ENCODE measurements at regions not wholly inside any gene's neighbourhood (a gene's known extent, or its start where the extent isn't known, plus 50 kb on each side); places are given as distances from the start of the nearest gene placed in this dataset.

- TF ChIP-seq, protein P1, sequence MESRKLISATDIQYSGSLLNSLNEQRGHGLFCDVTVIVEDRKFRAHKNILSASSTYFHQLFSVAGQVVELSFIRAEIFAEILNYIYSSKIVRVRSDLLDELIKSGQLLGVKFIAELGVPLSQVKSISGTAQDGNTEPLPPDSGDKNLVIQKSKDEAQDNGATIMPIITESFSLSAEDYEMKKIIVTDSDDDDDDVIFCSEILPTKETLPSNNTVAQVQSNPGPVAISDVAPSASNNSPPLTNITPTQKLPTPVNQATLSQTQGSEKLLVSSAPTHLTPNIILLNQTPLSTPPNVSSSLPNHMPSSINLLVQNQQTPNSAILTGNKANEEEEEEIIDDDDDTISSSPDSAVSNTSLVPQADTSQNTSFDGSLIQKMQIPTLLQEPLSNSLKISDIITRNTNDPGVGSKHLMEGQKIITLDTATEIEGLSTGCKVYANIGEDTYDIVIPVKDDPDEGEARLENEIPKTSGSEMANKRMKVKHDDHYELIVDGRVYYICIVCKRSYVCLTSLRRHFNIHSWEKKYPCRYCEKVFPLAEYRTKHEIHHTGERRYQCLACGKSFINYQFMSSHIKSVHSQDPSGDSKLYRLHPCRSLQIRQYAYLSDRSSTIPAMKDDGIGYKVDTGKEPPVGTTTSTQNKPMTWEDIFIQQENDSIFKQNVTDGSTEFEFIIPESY (IDR thresholded peaks at IDR 0.05), result no peak
Measured at GRCh38 chr6:153595903-153596302, 443.1 kb upstream of the OPRM1 start (continued).

DNA sequence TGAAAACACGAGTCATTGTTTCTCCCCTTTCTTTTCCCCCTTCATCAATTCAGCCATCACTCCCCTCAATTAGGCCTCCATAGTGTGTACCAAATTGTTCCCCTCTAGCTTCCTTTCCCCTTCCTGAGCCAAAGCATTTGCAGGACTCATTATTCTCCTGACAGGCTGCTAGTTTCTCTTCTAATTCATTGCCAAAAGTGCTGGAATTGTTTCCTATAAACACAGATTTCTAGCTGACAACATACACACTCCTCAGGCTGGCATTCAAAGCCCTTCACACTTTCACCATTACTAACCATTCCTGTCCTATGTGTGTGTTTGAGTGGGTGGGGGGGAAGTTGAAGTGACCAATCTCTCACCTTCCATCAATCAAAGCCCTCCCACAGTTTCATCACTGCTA, 444.2 kb upstream of the OPRM1 start:
- TF ChIP-seq HNF4A (conservative IDR thresholded peaks at IDR 0.05) (no peak), FOXA1 (IDR thresholded peaks at IDR 0.05) (no peak), JUND (IDR thresholded peaks at IDR 0.05) (no peak), FOXA2 (IDR thresholded peaks at IDR 0.05) (no peak), SP1 (IDR thresholded peaks at IDR 0.05) (no peak), YY1 (IDR thresholded peaks at IDR 0.05) (no peak), NR2F2 (IDR thresholded peaks at IDR 0.05) (no peak), EGR1 (IDR thresholded peaks at IDR 0.05; ENCODE audit: low read depth in 2 of 2) (no peak), GABPA (IDR thresholded peaks at IDR 0.05 in 1 of 2, conservative IDR thresholded peaks at IDR 0.05 in 1 of 2) (no peak), RXRA (IDR thresholded peaks at IDR 0.05) (no peak), RAD21 (IDR thresholded peaks at IDR 0.05) (no peak), HNF4G (IDR thresholded peaks at IDR 0.05) (no peak), ATF3 (IDR thresholded peaks at IDR 0.05) (no peak), TAF1 (conservative IDR thresholded peaks at IDR 0.05) (no peak)
- TF ChIP-seq, protein P2, sequence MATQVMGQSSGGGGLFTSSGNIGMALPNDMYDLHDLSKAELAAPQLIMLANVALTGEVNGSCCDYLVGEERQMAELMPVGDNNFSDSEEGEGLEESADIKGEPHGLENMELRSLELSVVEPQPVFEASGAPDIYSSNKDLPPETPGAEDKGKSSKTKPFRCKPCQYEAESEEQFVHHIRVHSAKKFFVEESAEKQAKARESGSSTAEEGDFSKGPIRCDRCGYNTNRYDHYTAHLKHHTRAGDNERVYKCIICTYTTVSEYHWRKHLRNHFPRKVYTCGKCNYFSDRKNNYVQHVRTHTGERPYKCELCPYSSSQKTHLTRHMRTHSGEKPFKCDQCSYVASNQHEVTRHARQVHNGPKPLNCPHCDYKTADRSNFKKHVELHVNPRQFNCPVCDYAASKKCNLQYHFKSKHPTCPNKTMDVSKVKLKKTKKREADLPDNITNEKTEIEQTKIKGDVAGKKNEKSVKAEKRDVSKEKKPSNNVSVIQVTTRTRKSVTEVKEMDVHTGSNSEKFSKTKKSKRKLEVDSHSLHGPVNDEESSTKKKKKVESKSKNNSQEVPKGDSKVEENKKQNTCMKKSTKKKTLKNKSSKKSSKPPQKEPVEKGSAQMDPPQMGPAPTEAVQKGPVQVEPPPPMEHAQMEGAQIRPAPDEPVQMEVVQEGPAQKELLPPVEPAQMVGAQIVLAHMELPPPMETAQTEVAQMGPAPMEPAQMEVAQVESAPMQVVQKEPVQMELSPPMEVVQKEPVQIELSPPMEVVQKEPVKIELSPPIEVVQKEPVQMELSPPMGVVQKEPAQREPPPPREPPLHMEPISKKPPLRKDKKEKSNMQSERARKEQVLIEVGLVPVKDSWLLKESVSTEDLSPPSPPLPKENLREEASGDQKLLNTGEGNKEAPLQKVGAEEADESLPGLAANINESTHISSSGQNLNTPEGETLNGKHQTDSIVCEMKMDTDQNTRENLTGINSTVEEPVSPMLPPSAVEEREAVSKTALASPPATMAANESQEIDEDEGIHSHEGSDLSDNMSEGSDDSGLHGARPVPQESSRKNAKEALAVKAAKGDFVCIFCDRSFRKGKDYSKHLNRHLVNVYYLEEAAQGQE (IDR thresholded peaks at IDR 0.05), result no peak
- TF ChIP-seq, protein P3, sequence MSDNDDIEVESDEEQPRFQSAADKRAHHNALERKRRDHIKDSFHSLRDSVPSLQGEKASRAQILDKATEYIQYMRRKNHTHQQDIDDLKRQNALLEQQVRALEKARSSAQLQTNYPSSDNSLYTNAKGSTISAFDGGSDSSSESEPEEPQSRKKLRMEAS (IDR thresholded peaks at IDR 0.05), result no peak
- TF ChIP-seq, protein P1 (IDR thresholded peaks at IDR 0.05), result no peak
- TF ChIP-seq, protein P4, sequence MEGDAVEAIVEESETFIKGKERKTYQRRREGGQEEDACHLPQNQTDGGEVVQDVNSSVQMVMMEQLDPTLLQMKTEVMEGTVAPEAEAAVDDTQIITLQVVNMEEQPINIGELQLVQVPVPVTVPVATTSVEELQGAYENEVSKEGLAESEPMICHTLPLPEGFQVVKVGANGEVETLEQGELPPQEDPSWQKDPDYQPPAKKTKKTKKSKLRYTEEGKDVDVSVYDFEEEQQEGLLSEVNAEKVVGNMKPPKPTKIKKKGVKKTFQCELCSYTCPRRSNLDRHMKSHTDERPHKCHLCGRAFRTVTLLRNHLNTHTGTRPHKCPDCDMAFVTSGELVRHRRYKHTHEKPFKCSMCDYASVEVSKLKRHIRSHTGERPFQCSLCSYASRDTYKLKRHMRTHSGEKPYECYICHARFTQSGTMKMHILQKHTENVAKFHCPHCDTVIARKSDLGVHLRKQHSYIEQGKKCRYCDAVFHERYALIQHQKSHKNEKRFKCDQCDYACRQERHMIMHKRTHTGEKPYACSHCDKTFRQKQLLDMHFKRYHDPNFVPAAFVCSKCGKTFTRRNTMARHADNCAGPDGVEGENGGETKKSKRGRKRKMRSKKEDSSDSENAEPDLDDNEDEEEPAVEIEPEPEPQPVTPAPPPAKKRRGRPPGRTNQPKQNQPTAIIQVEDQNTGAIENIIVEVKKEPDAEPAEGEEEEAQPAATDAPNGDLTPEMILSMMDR (IDR thresholded peaks at IDR 0.05; ENCODE audit: low read depth, low read length, missing input control), result no peak
- 63% methylated on average over 1 of the region's 1 CpG for WGBS

More for the DNA sequence above, 444.2 kb upstream of the OPRM1 start:
- H3K27ac ChIP-seq (ENCODE audit: low read depth in 1 of 2, low read length in 2 of 2), result no peak overlapping the region
- H3K36me3 ChIP-seq (ENCODE audit: control insufficient read depth in 4 of 4, insufficient read depth in 3 of 4, low read depth in 1 of 4, low read length in 3 of 4), result no peaks in the 10 kb centered on the region
- no peak overlapping the region for H3K4me3 ChIP-seq (ENCODE audit: low read depth in 1 of 3, low read length in 3 of 3)
- H3K4me1 ChIP-seq (ENCODE audit: control insufficient read depth in 4 of 4, insufficient read depth in 4 of 4, low read length in 3 of 4), result no peaks in the 10 kb centered on the region
- no peak overlapping the region for H3K9ac ChIP-seq (ENCODE audit: low read depth in 1 of 2, low read length in 2 of 2)
- DNase-seq (ENCODE audit: low spot score), result no peak
- H3K27me3 ChIP-seq (ENCODE audit: control insufficient read depth in 4 of 4, insufficient read depth in 4 of 4, low read length in 3 of 4), result no peaks in the 10 kb centered on the region
- H3K9me3 ChIP-seq (ENCODE audit: control insufficient read depth in 4 of 4, low read length in 3 of 4), result no peaks in the 10 kb centered on the region
